Upper lobe of left lung (tissue), 4 donors: ENCODE measurements at regions not wholly inside any gene's neighbourhood (a gene's known extent, or its start where the extent isn't known, plus 50 kb on each side); places are given as distances from the start of the nearest gene placed in this dataset.

Experiments used
- EP300 ChIP-seq, 4 donors: sonication (generic); formaldehyde crosslinking; IDR thresholded peaks; one replicate each; pipeline ENCODE4 v1.5.1; 2017; ENCODE audit warnings: antibody characterized with exemption in 4 of 4, control low read depth in 2 of 4
- TF ChIP-seq, protein P1 (sequence below), 6 experiments: fragments of 450-650 bp in 4 of 6; fragments of 200-600 bp in 2 of 6; sonication (generic) in 2 of 6; IDR thresholded peaks; one replicate each; pipeline ENCODE4 v1.5.1; 2016 to 2019; ENCODE audit warnings: antibody characterized with exemption in 6 of 6

DNA sequence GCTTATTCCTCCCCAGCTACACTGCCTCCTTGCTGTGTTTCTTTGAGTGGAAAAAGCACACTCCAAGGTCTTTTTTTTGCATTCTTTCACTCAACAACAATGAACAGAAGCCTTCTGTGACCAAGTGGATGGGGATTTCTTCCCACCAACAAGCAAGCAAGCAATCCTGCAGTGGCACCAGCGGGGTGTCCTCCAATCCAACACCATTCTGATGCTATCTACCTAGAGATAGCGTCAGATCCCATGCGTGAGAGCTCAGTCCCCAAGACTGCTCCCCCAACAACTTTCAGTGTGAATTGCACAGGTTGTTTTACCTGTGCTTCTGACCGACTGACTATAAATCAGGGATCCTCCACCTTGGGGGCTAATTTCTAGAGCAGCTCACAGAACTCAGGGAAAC, 311.0 kb upstream of the PODXL start:
- TF ChIP-seq EP300 (IDR thresholded peaks at IDR 0.05), result no peak
- TF ChIP-seq, protein P1, sequence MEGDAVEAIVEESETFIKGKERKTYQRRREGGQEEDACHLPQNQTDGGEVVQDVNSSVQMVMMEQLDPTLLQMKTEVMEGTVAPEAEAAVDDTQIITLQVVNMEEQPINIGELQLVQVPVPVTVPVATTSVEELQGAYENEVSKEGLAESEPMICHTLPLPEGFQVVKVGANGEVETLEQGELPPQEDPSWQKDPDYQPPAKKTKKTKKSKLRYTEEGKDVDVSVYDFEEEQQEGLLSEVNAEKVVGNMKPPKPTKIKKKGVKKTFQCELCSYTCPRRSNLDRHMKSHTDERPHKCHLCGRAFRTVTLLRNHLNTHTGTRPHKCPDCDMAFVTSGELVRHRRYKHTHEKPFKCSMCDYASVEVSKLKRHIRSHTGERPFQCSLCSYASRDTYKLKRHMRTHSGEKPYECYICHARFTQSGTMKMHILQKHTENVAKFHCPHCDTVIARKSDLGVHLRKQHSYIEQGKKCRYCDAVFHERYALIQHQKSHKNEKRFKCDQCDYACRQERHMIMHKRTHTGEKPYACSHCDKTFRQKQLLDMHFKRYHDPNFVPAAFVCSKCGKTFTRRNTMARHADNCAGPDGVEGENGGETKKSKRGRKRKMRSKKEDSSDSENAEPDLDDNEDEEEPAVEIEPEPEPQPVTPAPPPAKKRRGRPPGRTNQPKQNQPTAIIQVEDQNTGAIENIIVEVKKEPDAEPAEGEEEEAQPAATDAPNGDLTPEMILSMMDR (IDR thresholded peaks at IDR 0.05), result no peak
